ENCODE measurements at regions not wholly inside any gene's neighbourhood (a gene's known extent, or its start where the extent isn't known, plus 50 kb on each side); places are given as distances from the start of the nearest gene placed in this dataset.

GRCh38 chr12:46580445-46580844, 207.9 kb upstream of the SLC38A2 start:
- TF ChIP-seq POLR2A (IDR thresholded peaks at IDR 0.05; ENCODE audit: low read depth, low read length) (no peak), POLR2AphosphoS5 (IDR thresholded peaks at IDR 0.05; ENCODE audit: low read depth, low read length) (no peak), TAF1 (IDR thresholded peaks at IDR 0.05; ENCODE audit: borderline replicate concordance, low read depth, low read length) (no peak)

Measured in GM12892 (cell line).